GM12892 (cell line): ENCODE measurements at regions not wholly inside any gene's neighbourhood (a gene's known extent, or its start where the extent isn't known, plus 50 kb on each side); places are given as distances from the start of the nearest gene placed in this dataset.

ENCODE experiments used
- POLR2A ChIP-seq: IDR thresholded peaks from 2 replicates; pipeline ENCODE4 v1.6.1; 2011; ENCODE audit warnings: low read depth, low read length, control low read depth
- TAF1 ChIP-seq: IDR thresholded peaks from 2 replicates; pipeline ENCODE4 v1.6.1; 2011; ENCODE audit warnings: low read depth, mild to moderate bottlenecking, control low read depth, low read length, borderline replicate concordance

- no peak for TF ChIP-seq POLR2A
- TF ChIP-seq TAF1: no peak
These were observed 148.0 kb upstream of the ERG start for GRCh38 chr21:38646213-38646837.
